Tibial nerve (tissue), 4 donors: ENCODE measurements at regions not wholly inside any gene's neighbourhood (a gene's known extent, or its start where the extent isn't known, plus 50 kb on each side); places are given as distances from the start of the nearest gene placed in this dataset.

Experiments
- DNase-seq, 2 donors: peaks; one replicate each; pipeline ENCODE4 v3.0.0-alpha.2; 2019; ENCODE audit warnings: low spot score in 2 of 2
- H3K27ac ChIP-seq, 4 donors: fragments of 200-600 bp; sonication (generic) in 3 of 4; one replicate each; pipeline ENCODE4 v1.5.1; 2017 to 2019; ENCODE audit warnings: mild to moderate bottlenecking in 1 of 4
- H3K27me3 ChIP-seq, 2 donors: fragments of 200-600 bp; sonication (generic) in 1 of 2; one replicate each; pipeline versions ENCODE4 v1.5.1 to v1.6.0; 2017 to 2019
- H3K36me3 ChIP-seq, 3 donors: fragments of 200-600 bp; sonication (generic); one replicate each; pipeline ENCODE4 v1.5.1; 2018 to 2019
- H3K4me1 ChIP-seq, 4 donors: fragments of 200-600 bp; sonication (generic) in 3 of 4; one replicate each; pipeline ENCODE4 v1.5.1; 2017 to 2019
- H3K4me3 ChIP-seq, 4 donors: fragments of 200-600 bp; sonication (generic) in 3 of 4; one replicate each; pipeline ENCODE4 v1.5.1; 2017 to 2019; ENCODE audit warnings: mild to moderate bottlenecking in 1 of 4, moderate library complexity in 1 of 4
- H3K9me3 ChIP-seq, 4 donors: fragments of 200-600 bp; sonication (generic) in 3 of 4; one replicate each; pipeline ENCODE4 v1.5.1; 2017 to 2019
- EP300 ChIP-seq, 2 donors: sonication (generic); formaldehyde crosslinking; IDR thresholded peaks; one replicate each; pipeline ENCODE4 v1.6.1; 2017; ENCODE audit warnings: antibody characterized with exemption in 2 of 2, mild to moderate bottlenecking in 1 of 2
- POLR2A ChIP-seq, 2 donors: fragments of 450-650 bp; IDR thresholded peaks; one replicate each; pipeline ENCODE4 v1.6.1; 2017; ENCODE audit warnings: antibody characterized with exemption in 2 of 2, mild to moderate bottlenecking in 2 of 2, moderate library complexity in 2 of 2
- WGBS, 2 donors: methylation state at CpG; one replicate each; pipeline ENCODE4 v1.1.5; 2018; 5-methylcytosine and 5-hydroxymethylcytosine counted together
- TF ChIP-seq, protein P1 (sequence below), 5 experiments: fragments of 200-600 bp in 3 of 5; fragments of 450-650 bp in 2 of 5; sonication (generic) in 3 of 5; IDR thresholded peaks; one replicate each; pipeline ENCODE4 v1.5.1; 2016 to 2019; ENCODE audit warnings: antibody characterized with exemption in 5 of 5, mild to moderate bottlenecking in 3 of 5, moderate library complexity in 2 of 5

GRCh38 chr16:59740858-59741257 lies 1006.7 kb upstream of the GOT2 start:
- H3K27ac ChIP-seq: no peak overlapping the region

GRCh38 chr16:59737274-59737673 lies 1003.2 kb upstream of the GOT2 start:
- WGBS, 2 donors: 29 to 35% methylated on average over 1 of the region's 1 CpG
- no peaks in the 10 kb centered on the region for H3K9me3 ChIP-seq

More at GRCh38 chr16:59740858-59741257, 1006.7 kb upstream of the GOT2 start:
- DNase-seq: no peak
- H3K4me1 ChIP-seq: no peaks in the 10 kb centered on the region
- H3K9me3 ChIP-seq: no peaks in the 10 kb centered on the region
- TF ChIP-seq POLR2A (IDR thresholded peaks at IDR 0.05): no peak
- TF ChIP-seq EP300 (IDR thresholded peaks at IDR 0.05): no peak
- TF ChIP-seq, protein P1, sequence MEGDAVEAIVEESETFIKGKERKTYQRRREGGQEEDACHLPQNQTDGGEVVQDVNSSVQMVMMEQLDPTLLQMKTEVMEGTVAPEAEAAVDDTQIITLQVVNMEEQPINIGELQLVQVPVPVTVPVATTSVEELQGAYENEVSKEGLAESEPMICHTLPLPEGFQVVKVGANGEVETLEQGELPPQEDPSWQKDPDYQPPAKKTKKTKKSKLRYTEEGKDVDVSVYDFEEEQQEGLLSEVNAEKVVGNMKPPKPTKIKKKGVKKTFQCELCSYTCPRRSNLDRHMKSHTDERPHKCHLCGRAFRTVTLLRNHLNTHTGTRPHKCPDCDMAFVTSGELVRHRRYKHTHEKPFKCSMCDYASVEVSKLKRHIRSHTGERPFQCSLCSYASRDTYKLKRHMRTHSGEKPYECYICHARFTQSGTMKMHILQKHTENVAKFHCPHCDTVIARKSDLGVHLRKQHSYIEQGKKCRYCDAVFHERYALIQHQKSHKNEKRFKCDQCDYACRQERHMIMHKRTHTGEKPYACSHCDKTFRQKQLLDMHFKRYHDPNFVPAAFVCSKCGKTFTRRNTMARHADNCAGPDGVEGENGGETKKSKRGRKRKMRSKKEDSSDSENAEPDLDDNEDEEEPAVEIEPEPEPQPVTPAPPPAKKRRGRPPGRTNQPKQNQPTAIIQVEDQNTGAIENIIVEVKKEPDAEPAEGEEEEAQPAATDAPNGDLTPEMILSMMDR (IDR thresholded peaks at IDR 0.05): no peak
- no peaks in the 10 kb centered on the region for H3K27me3 ChIP-seq
- no peak overlapping the region for H3K4me3 ChIP-seq
- H3K36me3 ChIP-seq: no peaks in the 10 kb centered on the region

DNA sequence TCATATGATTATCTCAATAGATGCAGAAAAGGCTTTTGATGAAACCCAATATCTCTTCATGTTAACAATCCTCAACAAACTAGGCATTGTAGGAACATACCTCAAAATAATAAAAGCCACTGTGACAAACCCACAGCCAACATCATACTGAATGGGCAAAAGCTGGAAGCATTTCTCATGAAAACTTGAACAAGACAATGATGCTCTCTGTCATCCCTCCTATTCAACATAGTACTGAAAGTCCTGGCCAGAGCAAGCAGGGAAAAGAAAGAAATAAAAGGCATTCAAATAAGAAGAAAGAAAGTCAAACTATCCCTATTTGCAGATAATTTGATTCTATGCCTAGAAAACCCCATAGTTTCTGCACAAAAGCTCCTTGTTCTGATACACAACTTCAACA lies 999.2 kb upstream of the GOT2 start:
- Histone ChIP-seq H3K36me3 (no peaks in the 10 kb centered on the region), H3K4me1 (peaks cover 0 to 6% (median 0%) of the 10 kb centered on the region in 4 donors), H3K27me3 (no peaks in the 10 kb centered on the region), H3K4me3 (no peak overlapping the region), H3K27ac (no peak overlapping the region), H3K9me3 (no peaks in the 10 kb centered on the region)
- TF ChIP-seq EP300 (IDR thresholded peaks at IDR 0.05) (no peak), POLR2A (IDR thresholded peaks at IDR 0.05) (no peak)
- TF ChIP-seq, protein P1 (IDR thresholded peaks at IDR 0.05): no peak
- DNase-seq: no peak

More at GRCh38 chr16:59737274-59737673, 1003.2 kb upstream of the GOT2 start:
- Histone ChIP-seq H3K36me3 (no peaks in the 10 kb centered on the region), H3K27me3 (no peaks in the 10 kb centered on the region), H3K4me3 (no peak overlapping the region), H3K27ac (no peak overlapping the region), H3K4me1 (peaks cover 0 to 6% (median 0%) of the 10 kb centered on the region in 4 donors)
- no peak for DNase-seq
- TF ChIP-seq POLR2A (IDR thresholded peaks at IDR 0.05) (no peak), EP300 (IDR thresholded peaks at IDR 0.05) (no peak)
- TF ChIP-seq, protein P1 (IDR thresholded peaks at IDR 0.05): no peak

DNA sequence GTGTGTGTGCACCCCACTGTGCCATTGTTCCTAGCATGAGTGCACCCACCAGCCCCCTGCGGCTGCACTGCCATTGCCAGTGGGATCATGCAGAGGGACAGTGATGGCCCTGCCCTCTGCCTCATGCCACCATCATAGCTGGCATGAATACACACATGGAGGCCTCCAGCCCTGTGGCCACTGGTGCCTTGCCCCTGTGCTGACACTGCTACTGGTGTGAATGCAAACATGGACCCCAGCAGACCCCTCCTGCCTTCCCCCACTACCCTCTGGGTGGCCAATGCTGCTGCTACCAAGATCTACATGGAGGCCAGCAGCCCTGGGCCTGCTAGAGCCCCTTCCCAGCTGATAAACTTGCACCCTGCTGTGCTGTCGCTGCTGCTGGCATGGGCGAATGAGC lies 995.5 kb upstream of the GOT2 start:
- no peak overlapping the region for H3K4me3 ChIP-seq
- no peaks in the 10 kb centered on the region for H3K27me3 ChIP-seq
- TF ChIP-seq EP300 (IDR thresholded peaks at IDR 0.05): no peak
- no peak for TF ChIP-seq POLR2A (IDR thresholded peaks at IDR 0.05)
- TF ChIP-seq, protein P1 (IDR thresholded peaks at IDR 0.05): no peak
- H3K9me3 ChIP-seq: no peaks in the 10 kb centered on the region
- no peak for DNase-seq
- H3K4me1 ChIP-seq: peaks cover 0 to 6% (median 0%) of the 10 kb centered on the region in 4 donors
- 90 to 97% methylated on average over 2 to 3 of the region's 3 CpGs for WGBS, 2 donors
- no peaks in the 10 kb centered on the region for H3K36me3 ChIP-seq
- H3K27ac ChIP-seq: no peak overlapping the region

- no peak for DNase-seq
- TF ChIP-seq, protein P1 (IDR thresholded peaks at IDR 0.05): no peak
- TF ChIP-seq POLR2A (IDR thresholded peaks at IDR 0.05) (no peak), EP300 (IDR thresholded peaks at IDR 0.05) (no peak)
- WGBS, 2 donors: 83 to 88% methylated on average over 2 of the region's 2 CpGs
- Histone ChIP-seq H3K4me1 (no peaks in the 10 kb centered on the region), H3K9me3 (no peaks in the 10 kb centered on the region), H3K36me3 (no peaks in the 10 kb centered on the region), H3K27me3 (no peaks in the 10 kb centered on the region), H3K4me3 (no peak overlapping the region), H3K27ac (no peak overlapping the region)
Observed at GRCh38 chr16:59719121-59719520, 985.0 kb upstream of the GOT2 start.
